Panc1 (cell line): ENCODE measurements at regions not wholly inside any gene's neighbourhood (a gene's known extent, or its start where the extent isn't known, plus 50 kb on each side); places are given as distances from the start of the nearest gene placed in this dataset.

ENCODE experiments used
- ATAC-seq: fragments of 200-7000 bp; cut with Tn5 transposase; 2 replicates; pipeline ENCODE4 v1.9.1; 2020; ENCODE audit warnings: mild to moderate bottlenecking, moderate library complexity
- BruUV-seq: library from RNA; stranded (reverse); fragments of 400-500 nt; replicated peaks from 2 replicates; lab custom pipeline; 2021; lab: Mats Ljungman, UMichigan
- CTCF ChIA-PET: fragments of 300-600 bp; sonication (Branson Sonifier 250); formaldehyde crosslinking; loops from one replicate; lab custom pipeline; 2022; ENCODE audit warnings: antibody characterized with exemption; lab: Charles Lee
- POLR2A ChIA-PET: fragments of 300-600 bp; sonication (Branson Sonifier 250); formaldehyde crosslinking; loops from one replicate; lab custom pipeline; 2022; ENCODE audit warnings: antibody characterized with exemption; lab: Charles Lee
- DNase-seq: peaks from one replicate; pipeline ENCODE4 v3.0.0-alpha.2; 2010; ENCODE audit warnings: low read depth, low spot score
- H3K27ac ChIP-seq: 2 replicates; pipeline ENCODE4 v1.5.1; 2011; ENCODE audit warnings: mild to moderate bottlenecking, low read length, inconsistent platforms
- H3K27me3 ChIP-seq: fragments of 200-500 bp; sonication (Bioruptor generic); 2 replicates; pipeline ENCODE4 v1.6.0; 2014; ENCODE audit warnings: low read length, inconsistent platforms; ENCODE audit not compliant: control insufficient read depth, insufficient read depth
- H3K36me3 ChIP-seq: fragments of 200-500 bp; sonication (Bioruptor generic); 2 replicates; pipeline ENCODE4 v1.5.1; 2014; ENCODE audit warnings: inconsistent platforms, mild to moderate bottlenecking, low read length, moderate library complexity; ENCODE audit not compliant: control insufficient read depth, insufficient read depth
- H3K4me1 ChIP-seq: 2 replicates; pipeline ENCODE4 v1.5.1; 2011; ENCODE audit warnings: inconsistent platforms, mild to moderate bottlenecking, low read length, moderate library complexity; ENCODE audit not compliant: control insufficient read depth, insufficient read depth
- H3K4me3 ChIP-seq, 2 experiments: 2 replicates each; pipeline ENCODE4 v1.5.1; 2011 to 2012; ENCODE audit warnings: low read depth in 2 of 2, low read length in 2 of 2, mild to moderate bottlenecking in 2 of 2, inconsistent platforms in 1 of 2, moderate library complexity in 1 of 2
- H3K9me3 ChIP-seq: fragments of 200-500 bp; sonication (Bioruptor generic); 2 replicates; pipeline ENCODE4 v1.5.1; 2014; ENCODE audit warnings: low read depth, mild to moderate bottlenecking, inconsistent platforms, low read length, moderate library complexity; ENCODE audit not compliant: control insufficient read depth, insufficient read depth
- CTCF ChIP-seq: fragments of 450-650 bp; IDR thresholded peaks from 2 replicates; pipeline ENCODE4 v1.5.1; 2017; ENCODE audit warnings: mild to moderate bottlenecking
- POLR2AphosphoS5 ChIP-seq: IDR thresholded peaks from 2 replicates; pipeline ENCODE4 v1.6.1; 2012; ENCODE audit warnings: mild to moderate bottlenecking, low read depth, low read length, moderate library complexity
- REST ChIP-seq, 2 experiments: IDR thresholded peaks; 2 replicates each; pipeline ENCODE4 v1.6.1; 2011 to 2012; ENCODE audit warnings: low read depth in 2 of 2, control low read depth in 1 of 2, low read length in 1 of 2, mild to moderate bottlenecking in 1 of 2, moderate library complexity in 1 of 2; ENCODE audit not compliant: insufficient read depth in 1 of 2
- SIN3A ChIP-seq: IDR thresholded peaks from 2 replicates; pipeline ENCODE4 v1.6.1; 2012; ENCODE audit warnings: low read depth, mild to moderate bottlenecking, low read length, moderate library complexity, borderline replicate concordance; ENCODE audit not compliant: insufficient read depth
- TCF7L2 ChIP-seq: IDR thresholded peaks from 2 replicates; pipeline ENCODE4 v1.6.1; 2011; ENCODE audit warnings: mild to moderate bottlenecking, low read depth, low read length, inconsistent platforms
- in situ Hi-C: cut with HindIII; loops from 2 replicates; pipeline ENCODE4 v1.10.0; 2016; ENCODE audit warnings: low sequenced_read_pairs, low pct_unique_long_range_greater_than_20kb
- intact Hi-C: fragments of 100-400 bp; cut with micrococcal nuclease; formaldehyde crosslinking; loops from one replicate; pipeline ENCODE4 v1.10.0; 2022; ENCODE audit not compliant: unreplicated experiment

GRCh38 chr14:105797546-105797945 is 271.2 kb downstream of the TMEM121 start:
- CTCF ChIA-PET = no interaction called here
- Histone ChIP-seq H3K4me3 (no peak overlapping the region), H3K4me1 (no peaks in the 10 kb centered on the region), H3K9me3 (no peaks in the 10 kb centered on the region), H3K27ac (no peak overlapping the region), H3K27me3 (no peaks in the 10 kb centered on the region), H3K36me3 (no peaks in the 10 kb centered on the region)
- no peak for ATAC-seq
- TF ChIP-seq TCF7L2 = no peak
- TF ChIP-seq POLR2AphosphoS5 = no peak
- DNase-seq = no peak
- intact Hi-C loops = no loop called here
- POLR2A ChIA-PET = no interaction called here
- no TSS peak for BruUV-seq
- in situ Hi-C loops = no loop called here

- Histone ChIP-seq H3K27me3 (no peaks in the 10 kb centered on the region), H3K4me3 (no peak overlapping the region), H3K36me3 (no peaks in the 10 kb centered on the region), H3K4me1 (no peaks in the 10 kb centered on the region), H3K27ac (no peak overlapping the region), H3K9me3 (no peaks in the 10 kb centered on the region; the same call in 1 of the 2 replicates)
- in situ Hi-C loops (no loop called here), intact Hi-C loops (no loop called here)
- ChIA-PET POLR2A (no interaction called here), CTCF (no interaction called here)
- no peak for ATAC-seq
- DNase-seq = no peak
- BruUV-seq = no TSS peak
- TF ChIP-seq CTCF = no peak
- no peak for TF ChIP-seq TCF7L2
- TF ChIP-seq REST (IDR thresholded peaks at IDR 0.05; ENCODE audit: insufficient read depth in 1 of 2, low read depth in 2 of 2, low read length in 1 of 2) = no peak
- TF ChIP-seq SIN3A = no peak
- no peak for TF ChIP-seq POLR2AphosphoS5
These were observed 279.3 kb downstream of the TMEM121 start for GRCh38 chr14:105805701-105806100.

- intact Hi-C loops (no loop called here), in situ Hi-C loops (no loop called here)
- ATAC-seq (no peak), DNase-seq (no peak)
- Histone ChIP-seq H3K36me3 (no peaks in the 10 kb centered on the region), H3K27ac (no peak overlapping the region), H3K9me3 (no peaks in the 10 kb centered on the region; the same call in 1 of the 2 replicates), H3K4me3 (no peak overlapping the region), H3K27me3 (no peaks in the 10 kb centered on the region), H3K4me1 (no peaks in the 10 kb centered on the region)
- ChIA-PET POLR2A (no interaction called here), CTCF (no interaction called here)
- BruUV-seq = no TSS peak
- TF ChIP-seq SIN3A (no peak), POLR2AphosphoS5 (no peak), CTCF (no peak), TCF7L2 (no peak), REST (IDR thresholded peaks at IDR 0.05; ENCODE audit: insufficient read depth in 1 of 2, low read depth in 2 of 2, low read length in 1 of 2) (no peak)
These were observed 280.2 kb downstream of the TMEM121 start for GRCh38 chr14:105806568-105806967.
